ENCODE measurements at regions not wholly inside any gene's neighbourhood (a gene's known extent, or its start where the extent isn't known, plus 50 kb on each side); places are given as distances from the start of the nearest gene placed in this dataset.

DNA sequence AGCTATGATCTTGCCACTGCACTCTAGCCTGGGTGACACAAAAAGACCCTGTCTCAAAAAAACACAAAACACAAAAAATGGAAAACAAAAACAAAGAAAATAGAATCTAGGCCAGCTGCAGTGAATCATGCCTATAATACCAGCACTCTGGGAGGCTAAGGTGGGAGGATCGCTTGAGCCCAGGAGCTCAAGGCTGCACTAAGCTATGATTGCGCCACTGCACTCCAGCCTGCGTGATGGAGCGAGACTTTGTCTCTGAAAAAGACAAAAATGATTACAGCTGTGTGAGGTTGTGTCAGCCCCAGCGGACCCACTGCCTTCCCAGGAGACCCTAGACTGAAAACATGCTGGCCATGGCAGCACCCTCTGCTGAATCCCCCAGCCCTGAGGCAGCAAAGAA lies 80.2 kb upstream of the ZBTB40 start:
- TF ChIP-seq, protein P1, sequence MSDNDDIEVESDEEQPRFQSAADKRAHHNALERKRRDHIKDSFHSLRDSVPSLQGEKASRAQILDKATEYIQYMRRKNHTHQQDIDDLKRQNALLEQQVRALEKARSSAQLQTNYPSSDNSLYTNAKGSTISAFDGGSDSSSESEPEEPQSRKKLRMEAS (IDR thresholded peaks at IDR 0.05): no peak
- TF ChIP-seq KDM4A (IDR thresholded peaks at IDR 0.05; ENCODE audit: low read depth, low read length, severe bottlenecking) (no peak), CTCF (IDR thresholded peaks at IDR 0.05; ENCODE audit: control extremely low read depth in 1 of 3, insufficient read depth in 1 of 3, low read depth in 1 of 3, low read length in 3 of 3) (no peak)

Measured in H1 (cell line).